GM21526 (cell line): ENCODE measurements at regions not wholly inside any gene's neighbourhood (a gene's known extent, or its start where the extent isn't known, plus 50 kb on each side); places are given as distances from the start of the nearest gene placed in this dataset.

Experiments
- ATAC-seq: cut with Tn5 transposase; IDR thresholded peaks from one replicate; pipeline ENCODE4 v1.9.1; 2021; ENCODE audit warnings: moderate library complexity; ENCODE audit not compliant: unreplicated experiment, low FRiP score

DNA sequence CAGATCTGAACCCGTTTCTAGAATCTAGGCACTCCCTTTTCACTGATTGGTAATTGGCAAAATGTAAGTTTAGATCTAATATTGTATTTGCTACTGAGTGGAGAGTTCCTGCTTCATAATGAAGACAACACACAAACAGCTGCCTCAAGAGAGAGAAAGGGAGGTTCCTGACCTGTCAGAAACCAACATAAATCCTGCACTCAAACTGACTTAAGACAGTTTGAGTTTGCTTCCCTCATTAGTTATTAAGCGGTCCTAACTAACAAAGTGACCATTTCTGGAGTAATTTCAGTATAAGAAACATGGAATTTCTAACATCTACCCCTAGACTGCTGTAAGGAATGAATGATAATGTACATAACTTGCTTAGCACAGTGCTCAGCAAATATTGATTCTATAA is 191.2 kb downstream of the METTL4 start:
- no peak for ATAC-seq

DNA sequence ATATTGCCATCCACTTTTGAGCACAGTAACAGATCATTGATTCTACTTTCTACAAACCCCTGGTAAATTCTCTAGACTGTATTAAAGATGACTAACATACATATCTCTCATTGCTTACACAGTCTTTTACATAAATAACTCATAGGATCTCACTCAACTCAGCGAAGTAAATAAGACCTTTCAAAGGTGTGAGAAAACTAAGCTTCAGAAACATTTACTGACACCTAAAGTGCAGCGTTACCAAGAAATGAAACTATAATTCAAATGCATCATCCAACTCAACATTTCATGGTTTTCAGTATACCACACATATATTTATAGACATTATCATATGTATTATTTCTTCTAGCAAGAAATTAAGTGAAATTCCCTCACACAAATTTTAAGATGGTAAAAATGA is 189.8 kb downstream of the METTL4 start:
- ATAC-seq = no peak

DNA sequence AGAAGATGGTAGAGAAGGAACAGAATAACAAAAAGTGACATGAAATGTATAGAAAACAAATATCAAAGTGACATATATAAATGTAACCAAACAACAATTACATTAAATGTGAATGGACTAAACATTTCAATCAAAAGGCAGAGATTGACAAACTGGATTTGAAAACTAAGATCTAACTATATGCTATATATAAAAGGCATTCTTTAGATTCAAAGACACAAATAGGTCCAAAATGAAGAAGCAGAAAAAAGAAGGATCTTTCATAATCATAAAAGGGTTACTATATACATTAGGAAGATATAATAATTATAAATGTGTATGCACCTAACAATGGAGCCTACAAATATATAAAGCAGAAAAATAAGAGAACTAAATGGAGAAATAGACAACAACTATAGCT is 183.7 kb downstream of the METTL4 start:
- ATAC-seq = no peak

DNA sequence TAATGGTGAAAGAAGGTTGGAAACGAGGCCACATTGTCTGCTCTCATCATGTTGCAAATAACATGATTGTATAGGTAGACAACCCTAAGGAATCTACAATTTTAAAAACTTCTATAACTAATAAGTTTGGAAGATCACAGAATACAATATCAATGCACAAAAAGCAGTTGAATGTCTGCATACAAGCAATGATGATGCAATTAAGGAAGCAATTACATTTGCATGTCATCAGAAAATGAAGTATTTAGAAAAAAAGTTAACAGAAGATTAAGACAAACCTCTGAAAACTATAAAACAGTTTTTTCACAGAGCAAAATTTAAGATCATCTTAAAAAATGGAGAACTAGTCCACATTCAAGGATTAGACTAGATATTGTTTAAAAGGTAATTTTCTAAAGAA is 181.1 kb downstream of the METTL4 start:
- no peak for ATAC-seq

DNA sequence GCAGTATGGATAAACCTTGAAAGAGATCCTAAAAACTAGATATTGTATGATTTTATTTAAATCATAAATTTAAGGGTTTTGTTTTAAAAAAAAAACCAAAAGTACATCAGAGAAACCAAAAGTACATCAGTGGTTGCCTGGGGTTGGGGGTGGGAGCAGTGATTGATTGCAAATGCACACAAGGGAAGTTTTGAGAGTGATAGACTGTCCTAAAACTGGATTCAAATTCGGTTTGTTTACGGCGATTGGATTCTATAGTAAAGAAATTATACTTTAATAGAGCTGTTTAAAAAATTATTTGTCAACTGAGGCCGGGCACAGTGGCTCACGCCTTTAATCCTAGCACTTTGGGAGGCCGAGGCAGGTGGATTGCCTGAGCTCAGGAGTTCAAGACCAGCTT is 179.8 kb downstream of the METTL4 start:
- ATAC-seq = no peak

DNA sequence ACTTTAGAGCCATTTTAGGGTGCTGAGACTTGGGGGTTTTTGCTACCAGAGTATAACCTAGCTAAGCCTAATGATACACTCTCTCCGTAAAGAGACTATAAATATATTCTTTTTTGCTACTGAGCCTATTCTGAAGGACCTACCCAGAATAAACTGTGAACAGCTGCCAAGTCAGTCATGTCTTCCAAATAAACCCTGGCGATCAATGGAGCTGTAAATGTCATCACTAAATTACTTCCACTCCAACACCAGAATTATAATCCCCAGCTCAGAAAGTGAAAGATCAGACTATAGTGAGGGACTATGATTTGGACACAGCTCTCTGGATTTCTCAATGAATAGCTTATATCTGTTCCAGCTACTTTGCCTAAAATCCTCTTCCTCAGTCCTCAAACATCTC is 178.9 kb downstream of the METTL4 start:
- ATAC-seq = no peak

DNA sequence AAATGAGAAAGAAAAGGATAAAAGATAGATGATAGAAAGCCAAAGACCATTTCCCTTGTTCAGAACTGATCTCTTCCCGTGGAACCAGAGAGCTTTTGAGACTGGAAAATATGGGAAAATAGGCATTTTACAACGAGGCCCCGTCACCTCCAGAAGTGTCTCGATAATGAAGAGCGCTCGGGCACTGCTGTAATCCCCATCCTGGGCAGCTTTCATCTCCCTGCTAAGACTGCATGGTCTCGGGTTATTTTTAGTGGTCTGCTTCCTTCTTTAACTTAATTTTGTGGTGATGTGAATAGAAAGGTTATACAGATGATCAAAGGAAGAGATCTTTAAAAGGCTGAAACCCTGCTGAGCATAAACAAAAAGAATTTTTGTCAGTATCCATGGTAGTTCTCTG is 176.6 kb downstream of the METTL4 start:
- ATAC-seq = no peak

DNA sequence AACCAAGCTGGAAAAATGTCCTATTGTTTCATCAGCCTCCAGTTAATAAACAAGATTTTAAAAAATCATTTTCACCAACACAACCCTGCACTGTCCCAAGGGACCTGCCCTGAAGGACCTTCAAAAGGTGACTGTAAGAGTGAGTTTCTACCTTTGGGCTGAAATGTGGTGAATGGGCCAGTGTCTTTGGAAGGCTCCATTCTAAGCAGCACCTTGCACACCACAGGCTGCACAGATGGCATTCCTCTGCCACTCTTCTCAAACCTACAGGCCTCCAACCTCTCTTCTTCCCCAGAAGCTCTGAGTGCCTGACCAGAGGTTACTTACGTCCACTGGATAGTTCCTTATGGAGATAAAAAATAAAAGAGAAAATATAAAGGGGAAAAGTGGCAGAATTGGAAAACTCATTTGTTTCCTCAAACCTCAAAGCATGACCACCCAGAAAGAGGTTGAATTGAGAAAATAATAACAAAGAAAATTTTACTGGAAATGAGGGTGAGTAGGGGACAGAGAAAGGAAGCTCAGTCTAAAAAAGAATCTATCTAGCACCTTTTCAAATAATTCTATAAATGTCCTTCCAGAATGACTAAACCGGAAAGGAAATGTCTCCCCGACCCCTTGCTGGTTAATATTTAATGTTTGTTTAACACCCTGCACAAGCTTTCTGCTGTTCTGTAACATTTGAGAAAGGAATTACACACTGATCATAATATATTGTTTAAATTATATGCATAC is 175.7 kb downstream of the METTL4 start:
- no peak for ATAC-seq

DNA sequence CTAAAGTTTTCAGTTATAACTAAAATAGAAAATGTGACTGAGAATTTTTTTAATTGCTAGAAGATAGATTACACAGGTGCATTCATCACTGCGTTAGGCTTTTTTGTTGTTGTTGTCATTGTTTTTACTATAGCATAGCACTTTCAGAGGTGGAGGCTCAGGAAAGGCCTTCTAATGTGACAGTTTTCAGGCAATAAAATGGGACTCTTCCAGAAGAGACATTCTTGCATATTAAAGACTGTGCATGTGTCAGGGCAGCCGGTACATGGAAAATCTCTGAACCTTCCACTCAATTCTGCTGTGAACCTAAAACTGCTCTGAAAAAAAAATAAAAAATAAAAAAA is 175.2 kb downstream of the METTL4 start:
- ATAC-seq = no peak

DNA sequence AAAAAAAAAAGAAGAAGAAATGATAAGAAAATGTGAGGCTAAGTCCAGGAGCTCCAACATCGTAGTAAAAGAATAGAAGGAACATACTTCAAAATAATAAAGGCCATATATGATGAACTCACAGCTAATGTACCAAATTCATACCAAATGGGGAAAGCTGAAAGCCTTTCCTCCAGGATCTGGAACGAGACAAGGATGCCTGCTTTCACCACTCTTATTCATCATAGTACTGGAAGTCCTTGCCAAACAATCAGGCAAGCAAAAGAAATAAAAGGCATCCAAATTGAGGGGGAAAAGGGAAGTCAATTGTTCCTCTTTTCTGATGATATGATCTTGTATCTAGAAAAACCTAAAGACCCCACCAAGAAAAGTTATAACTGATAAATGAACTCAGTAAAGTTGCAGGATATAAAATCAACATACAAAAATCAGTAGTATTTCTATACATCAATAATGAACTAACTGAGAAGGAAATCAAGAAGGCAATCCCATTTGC is 170.6 kb downstream of the METTL4 start:
- no peak for ATAC-seq

DNA sequence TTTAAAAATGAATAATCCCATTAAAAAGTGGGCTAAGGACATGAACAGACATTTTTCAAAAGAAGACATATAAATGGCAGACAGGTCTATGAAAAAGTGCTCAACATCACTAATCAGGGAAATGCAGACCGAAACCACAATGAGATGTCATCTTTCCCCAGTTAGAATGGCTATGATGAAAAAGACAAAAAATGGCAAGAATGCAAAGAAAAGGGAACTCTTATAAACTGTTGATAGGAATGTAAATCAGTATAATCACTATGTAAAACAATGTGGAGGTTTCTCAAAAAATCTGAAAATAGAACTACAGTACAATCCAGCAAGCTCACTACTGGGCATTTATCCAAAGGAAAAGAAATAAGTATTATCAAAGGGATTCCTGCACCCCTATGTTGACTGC is 169.2 kb downstream of the METTL4 start:
- ATAC-seq = no peak

DNA sequence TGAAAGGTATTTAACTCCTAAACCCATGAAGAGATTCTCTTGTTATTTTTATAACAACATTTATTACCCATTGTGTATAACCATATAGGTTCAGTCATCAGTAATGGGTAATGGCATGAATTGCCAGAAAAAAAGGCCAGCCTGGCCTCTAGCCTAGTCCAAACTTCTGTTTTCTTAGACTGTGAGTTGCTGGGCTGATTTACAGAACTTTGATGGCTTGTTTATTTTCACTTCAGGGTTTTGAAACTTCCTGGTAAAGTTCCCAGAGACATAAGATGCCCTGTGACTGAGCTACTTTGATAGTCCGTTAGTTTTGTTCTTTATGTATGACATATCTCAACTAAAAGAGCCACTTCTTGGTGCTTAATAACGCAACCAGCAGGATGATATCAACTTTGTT is 164.8 kb downstream of the METTL4 start:
- ATAC-seq = no peak

DNA sequence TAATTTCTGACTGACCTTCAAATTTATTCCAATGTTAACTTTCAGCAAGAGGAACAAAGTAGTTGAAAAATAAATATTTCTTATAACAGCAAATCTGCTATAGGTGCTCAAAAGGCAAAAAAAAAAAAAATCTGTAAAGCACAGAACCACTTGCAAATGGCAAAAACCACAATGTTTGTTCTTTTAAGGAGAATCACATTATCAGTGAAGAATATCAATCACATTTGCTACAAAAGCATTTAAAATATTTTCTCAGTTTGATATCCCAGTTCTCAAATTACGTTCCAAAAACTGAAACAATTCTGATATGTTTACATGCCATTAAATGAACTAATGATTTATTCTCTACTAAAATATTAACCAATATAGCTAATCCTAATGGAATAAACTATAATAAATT is 163.3 kb downstream of the METTL4 start:
- ATAC-seq = no peak

DNA sequence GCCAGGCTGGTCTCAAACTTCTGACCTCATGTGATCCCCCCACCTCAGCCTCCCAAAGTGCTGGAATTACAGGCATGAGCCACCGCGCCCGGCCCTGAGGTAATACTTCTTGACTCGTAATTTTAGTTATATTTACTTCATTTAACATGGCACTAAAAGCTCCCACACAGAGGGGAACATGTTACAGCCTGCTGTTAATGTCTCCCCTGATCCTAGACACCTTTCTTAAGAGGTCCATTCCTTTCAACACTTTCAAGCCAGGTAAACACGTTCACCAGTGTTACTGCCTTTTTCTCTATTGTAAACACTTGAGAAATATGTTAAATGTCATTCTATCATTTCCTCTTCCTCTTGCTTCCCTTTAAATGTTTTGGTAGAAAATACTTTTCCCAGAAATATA is 161.4 kb downstream of the METTL4 start:
- no peak for ATAC-seq

DNA sequence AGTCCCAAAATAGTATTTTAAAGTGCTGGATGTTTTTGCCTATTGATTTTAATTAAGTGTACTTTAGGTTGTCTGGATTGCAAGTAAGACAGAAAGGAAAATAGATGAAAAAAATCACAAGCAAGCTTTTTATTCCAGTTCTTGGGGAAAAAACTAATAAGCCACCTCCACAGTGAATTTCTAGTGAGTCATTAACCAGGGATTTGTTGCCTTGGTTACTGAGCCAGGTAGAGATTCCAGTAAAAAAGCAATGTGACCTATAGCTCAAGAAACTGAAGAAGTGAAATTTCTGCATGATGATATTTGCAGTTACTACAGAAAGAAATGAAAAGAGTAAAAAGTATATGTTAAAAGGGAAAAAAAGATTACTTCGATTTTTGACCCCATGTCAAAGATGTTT is 160.6 kb downstream of the METTL4 start:
- no peak for ATAC-seq

DNA sequence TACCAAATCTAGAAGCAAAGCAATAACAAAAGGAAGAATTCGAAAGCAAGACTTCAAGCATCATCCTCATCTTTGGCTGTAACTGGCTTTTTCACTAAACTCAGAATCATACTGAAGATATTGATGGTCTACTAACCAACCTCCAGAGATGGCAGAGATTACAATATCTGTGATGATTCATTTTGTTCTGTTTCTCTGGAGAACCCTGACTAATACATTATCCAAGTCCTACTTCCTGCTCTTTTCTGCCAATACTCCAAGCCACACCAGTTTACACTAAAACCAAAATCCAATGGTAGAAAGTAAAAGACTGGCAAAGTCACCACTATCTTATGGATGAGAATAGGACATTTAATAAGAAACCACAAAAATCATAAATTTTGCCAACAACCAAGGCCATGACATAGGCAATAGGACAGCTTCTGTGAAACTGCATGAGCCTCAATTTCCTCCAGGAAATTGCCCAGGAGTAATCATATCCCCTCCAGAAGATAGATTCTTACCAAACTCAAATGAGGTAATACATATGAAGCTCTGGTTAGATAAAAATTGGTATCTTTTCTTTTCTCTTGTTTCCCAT is 159.8 kb downstream of the METTL4 start:
- ATAC-seq = no peak

DNA sequence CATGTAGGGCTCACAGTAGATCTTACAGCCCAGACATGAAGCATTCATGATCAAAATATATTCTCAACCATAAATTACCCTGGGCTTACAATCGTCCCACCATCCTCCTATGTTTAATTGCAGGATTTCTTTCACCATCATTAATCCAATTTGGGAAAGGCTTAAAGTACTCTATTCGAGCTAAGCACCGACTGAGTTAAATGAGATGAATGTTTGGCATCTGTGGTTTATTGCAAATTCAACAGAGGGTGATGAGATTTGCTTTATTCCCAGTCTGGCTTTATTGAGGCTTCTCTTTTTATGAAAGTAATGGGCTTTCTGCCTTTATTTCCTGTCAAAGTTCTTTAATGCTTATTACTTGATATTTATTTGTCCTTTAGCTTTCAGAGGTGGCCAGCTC is 159.0 kb downstream of the METTL4 start:
- ATAC-seq = no peak

DNA sequence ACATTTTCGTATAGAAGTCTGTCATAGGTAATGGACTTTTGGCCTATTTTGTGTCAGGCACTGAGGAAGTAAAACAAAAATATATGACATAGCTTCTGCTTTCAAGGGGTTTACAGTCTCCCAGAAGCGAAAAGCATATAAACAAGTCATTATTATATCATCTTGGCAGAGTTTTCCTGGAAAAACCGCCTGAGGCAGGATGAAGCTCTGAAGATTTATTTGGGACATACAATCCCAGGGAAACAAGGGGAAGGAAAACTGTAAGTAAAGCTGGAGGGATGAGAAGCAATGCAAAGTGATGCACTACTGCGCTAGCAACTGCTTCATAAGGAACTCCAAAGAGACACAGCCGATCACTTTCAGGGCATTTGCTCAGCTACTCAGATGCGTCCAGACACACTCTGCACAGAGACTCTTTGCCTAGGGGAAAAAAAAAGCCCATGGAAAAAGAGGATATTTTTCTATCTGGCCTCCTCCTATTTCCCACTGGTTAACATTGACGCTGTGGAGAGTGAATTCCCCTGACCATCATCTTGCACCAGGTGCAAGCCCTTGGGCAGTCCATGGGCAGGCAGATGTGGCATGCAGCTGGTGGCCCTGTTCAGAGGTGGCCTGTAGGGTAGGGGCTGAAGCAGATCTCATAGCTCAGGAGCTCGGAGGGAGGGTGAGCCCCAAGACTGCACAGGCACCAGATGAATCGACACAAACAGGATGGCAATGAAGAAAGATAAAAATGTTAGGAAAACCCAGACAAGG is 158.1 kb downstream of the METTL4 start:
- no peak for ATAC-seq

DNA sequence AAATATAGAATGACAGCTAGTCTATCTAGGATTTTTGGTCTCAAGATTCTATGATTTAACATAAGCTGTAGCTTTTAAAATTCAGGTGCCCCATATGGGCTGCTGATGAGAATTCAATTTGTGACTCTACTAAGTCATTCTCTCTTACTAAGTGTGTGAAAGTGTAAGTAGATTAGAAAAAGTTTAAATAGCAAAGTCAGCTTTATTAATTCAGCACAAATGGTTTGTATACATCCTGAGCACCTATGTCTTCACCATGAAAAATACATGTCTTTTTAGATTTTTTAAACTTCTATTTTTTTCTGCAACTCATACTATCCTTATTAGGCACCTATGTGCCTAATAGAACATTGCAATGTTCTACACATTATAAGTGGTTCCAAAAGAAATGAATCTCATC is 157.1 kb downstream of the METTL4 start:
- no peak for ATAC-seq

DNA sequence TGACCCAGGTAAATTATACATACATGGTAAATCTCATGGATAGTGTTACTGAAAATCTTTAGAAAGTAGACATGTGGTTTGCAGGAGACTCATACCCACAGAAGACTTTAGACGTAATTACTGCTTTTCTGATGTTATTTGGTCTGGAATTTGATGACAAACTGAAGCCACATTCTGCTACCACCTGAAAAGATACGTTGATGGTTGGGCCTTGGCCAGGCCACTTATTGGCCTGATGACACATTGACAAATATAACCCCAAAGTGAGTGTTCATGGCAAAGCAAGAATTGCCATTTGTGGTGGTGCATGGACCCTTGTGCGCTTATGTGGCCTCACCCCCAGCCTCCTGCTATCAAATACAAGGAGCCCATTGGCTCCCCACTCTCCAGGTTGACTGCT is 155.6 kb downstream of the METTL4 start:
- ATAC-seq = no peak

DNA sequence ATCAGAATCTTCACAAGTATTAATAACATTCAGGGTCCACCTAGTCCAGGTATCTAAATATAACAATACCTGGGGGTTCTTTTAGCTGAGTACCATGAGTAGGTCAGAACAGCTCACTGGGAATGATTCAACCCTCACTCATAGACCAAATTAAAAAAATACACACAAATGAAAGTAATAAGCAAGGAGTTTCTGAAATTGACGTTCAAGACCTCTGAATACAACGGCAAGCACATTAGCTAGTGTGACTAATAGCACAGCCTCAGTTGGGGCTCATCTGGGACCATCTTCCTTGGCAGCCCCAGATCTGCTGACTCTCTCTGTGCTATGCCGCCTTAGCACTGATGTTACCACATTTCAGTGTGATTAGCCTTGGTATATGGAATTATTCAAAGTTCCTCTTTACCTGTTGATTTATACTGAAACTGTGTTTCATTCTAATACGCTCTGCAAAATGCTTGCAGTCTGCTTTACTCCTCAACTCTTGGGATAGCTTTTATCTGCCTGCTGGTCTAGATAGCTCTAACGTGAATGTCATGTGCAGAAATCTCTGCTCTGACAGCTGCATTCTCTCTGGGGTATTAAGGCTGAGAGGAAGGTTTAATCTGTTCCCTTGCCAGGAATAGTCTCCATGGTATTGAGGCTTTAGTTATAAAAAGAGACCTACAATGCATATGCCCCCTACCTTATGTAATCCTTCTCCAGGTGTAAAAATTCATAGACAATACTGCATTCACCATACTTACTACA is 153.3 kb downstream of the METTL4 start:
- ATAC-seq = no peak
